GM18907 (cell line): ENCODE measurements at regions not wholly inside any gene's neighbourhood (a gene's known extent, or its start where the extent isn't known, plus 50 kb on each side); places are given as distances from the start of the nearest gene placed in this dataset.
"Not testable (repeated sequence)": the region's sequence is repeated elsewhere in the genome, so short reads cannot be mapped to it uniquely, and the experiment has no call there.

Experiments used
- ATAC-seq: cut with Tn5 transposase; IDR thresholded peaks from one replicate; pipeline ENCODE4 v1.9.1; 2021; ENCODE audit warnings: mild to moderate bottlenecking, moderate library complexity; ENCODE audit not compliant: unreplicated experiment

DNA sequence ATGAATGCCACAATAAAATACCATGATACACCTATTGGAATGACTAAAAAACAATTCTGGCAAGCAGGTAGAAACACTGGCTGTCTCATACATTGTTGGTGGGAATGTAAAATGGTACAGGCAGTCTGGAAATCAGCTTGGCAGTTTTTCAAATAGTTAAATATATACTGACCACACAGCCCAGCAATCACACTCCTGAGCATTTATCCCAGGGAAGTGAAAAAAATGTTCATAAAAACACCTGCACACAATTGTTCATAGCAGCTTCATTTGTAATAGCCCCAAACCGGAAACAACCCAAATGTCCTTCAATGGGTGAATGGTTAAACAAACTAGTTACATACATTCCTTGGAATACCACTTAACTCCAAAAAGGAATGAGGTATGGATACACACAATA is 137.2 kb downstream of the TFCP2L1 start:
- no peak for ATAC-seq

DNA sequence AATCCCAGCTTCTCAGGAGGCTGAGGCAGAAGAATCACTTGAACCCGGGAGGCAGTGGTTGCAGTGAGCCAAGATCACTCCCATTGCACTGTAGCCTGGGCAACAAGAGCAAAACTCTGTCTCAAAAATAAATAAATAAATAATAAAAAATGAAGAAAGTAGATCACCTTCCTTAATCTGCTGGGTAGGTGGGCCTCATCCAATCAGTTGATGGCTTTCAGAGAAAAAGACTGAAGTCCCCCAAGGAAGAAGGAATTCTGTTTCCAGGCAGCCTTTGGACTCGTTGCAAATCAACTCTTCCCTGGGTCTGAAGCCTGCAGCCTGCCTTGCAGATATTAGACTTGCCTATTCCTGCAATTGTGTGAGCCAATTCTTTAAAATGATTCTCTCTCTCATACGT is 136.5 kb downstream of the TFCP2L1 start:
- no peak for ATAC-seq

DNA sequence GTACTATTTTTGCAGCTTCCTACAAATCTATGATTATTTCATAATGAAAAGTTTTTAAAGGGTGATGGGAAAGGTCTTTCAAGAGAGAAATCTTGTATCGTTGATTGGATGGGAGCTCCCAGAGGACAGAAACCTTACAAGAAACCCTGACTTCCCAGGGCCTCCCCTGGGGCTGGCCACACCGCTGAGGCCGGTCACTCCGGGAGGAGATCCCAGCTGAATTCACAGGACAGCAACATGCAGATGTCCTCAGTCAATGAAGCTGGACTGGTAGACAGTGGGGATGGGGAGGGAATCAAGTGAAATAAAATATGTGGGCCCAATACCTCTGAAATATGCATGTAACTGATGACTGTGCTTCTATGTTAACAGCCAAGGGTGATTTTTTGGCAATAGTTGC is 135.6 kb downstream of the TFCP2L1 start:
- no peak for ATAC-seq

DNA sequence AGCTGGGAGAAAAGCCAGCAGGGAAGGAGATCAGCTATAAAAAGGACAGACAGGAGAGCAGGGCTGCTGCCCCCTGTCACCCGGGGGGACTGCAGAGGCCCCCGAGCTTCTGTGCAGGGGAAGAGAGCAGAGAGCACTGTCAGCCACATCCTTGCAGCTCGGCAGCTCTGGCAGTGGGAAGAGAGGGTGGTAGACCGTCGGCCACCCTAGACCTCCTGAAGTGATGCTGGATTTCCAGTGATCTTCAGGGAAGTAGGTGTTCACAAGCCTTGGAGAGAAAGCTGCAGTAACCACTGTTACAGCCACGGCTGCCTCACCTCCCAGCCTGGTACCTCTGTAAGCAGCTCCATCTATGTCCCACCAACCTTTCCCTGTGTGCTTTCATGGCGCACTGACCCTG is 134.9 kb downstream of the TFCP2L1 start:
- no peak for ATAC-seq

DNA sequence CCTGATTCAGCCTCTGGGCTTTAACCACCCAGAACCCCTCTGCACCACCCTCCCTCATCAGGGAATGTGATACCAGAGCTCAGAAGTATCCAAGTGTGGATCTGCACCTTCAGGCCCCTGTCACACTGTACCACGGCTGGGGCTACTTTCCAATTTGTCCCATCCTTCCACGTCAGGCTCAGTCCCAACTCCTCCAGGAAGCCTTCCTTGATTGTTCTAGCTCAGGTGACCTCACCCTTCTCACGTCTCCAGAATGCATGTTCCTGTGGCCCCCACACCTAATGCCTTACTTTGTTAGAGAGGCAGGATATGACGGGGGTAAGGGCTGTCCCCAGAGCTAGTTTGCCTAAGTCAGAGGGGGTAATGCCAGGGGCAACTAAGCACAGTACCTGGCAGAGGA is 134.3 kb downstream of the TFCP2L1 start:
- ATAC-seq, result no peak

DNA sequence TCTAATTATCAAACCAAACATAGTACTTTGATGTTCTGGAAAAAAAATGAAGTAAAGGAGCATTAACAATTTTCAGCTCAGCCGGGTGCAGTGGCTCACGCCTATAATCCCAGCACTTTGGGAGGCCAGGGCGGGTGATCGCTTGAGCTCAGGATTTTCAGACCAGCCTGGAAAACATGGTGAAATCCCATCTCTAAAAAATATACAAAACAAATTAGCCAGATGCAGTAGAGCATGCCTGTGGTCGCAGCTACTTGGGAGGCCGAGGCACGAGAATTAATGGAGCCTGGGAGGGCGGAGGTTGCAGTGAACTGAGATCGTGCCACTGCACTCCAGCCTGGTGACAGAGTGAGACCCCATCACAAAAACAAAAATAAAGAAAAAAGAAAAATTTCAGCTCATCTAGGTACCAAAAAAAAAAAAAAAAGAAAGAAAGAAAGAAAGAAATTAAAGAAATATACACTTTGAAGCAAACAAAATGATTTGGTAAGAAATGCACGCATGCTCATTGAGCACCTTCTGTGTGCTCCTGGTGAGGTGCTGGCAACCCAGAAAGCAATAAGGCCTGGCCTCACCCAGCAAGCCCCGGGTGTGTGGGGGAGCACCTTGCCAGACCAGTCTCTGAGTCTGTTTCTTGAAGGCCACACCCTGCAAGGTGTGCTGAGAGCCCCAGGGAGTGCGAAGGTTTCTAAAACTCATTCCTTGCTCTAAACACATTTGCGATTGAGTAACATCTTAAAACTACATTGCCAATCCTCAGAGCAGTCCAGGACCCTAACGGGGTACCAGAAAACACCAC is 133.5 kb downstream of the TFCP2L1 start:
- no peak for ATAC-seq

DNA sequence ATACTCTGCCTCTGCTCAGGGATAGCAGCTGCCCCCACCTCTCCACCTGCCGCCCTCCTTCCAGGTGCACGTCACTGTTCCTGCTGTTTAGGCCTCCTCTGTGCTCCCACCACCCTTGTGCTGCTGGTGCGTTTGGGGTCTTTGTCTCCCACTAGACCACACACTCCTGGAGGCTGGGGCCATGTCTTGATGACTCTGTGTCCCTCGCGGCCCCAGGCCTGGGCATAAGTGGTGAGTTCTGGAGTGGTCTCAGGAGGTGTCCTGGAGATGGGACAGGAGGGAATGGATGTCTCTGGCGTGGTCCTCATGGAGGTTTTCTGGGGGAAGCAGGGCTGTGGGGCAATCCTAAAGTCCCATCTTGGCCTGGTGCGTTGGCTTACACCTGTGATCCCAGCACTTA is 132.1 kb downstream of the TFCP2L1 start:
- no peak for ATAC-seq

DNA sequence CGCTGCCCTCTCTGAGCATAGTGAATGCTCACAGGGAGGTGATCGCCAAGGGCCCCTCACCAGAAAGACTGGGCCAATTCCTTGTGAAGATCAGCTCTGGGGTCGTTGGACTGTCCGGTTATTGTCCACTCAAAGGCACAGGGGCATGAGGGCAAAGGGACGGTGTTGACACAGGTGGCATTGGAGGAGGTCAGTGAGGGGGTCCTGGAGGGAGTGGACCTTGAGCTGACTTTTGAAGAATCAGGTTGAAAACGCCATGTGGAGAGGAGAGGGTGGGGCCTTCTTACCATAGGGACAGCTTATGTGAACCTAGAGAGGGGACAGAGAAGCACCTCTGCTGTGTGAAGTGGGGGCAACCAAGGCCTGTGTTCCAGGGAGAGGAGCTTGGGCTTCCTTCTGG is 131.5 kb downstream of the TFCP2L1 start:
- no peak for ATAC-seq

DNA sequence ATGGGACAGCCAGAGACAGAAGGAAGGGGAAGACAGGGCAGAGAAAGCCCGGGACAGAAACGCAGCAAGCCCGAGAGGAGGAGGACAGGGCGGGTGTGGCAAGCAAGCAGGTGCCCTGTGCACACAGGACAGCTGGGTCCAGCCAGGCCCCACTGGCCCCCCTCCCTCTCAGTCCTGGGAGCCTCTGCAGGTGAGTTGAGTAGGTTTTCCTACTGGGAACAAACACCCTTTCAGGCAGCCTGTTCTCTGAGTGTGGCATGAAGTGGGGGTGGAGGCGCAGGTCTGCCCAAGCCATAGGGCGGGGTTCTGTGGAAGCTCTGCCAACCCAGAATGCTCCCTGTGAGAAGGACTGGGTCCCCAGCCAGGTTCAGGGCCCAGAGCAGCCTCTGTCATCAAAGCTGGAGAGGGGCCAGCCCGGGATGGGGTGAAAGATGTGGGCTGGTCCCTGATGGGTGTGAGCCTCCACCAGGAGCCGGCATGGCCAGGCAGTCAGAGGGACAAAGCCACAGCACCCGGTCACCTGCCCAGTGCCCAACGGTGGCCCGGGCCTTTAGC is 129.4 kb downstream of the TFCP2L1 start:
- no peak for ATAC-seq

DNA sequence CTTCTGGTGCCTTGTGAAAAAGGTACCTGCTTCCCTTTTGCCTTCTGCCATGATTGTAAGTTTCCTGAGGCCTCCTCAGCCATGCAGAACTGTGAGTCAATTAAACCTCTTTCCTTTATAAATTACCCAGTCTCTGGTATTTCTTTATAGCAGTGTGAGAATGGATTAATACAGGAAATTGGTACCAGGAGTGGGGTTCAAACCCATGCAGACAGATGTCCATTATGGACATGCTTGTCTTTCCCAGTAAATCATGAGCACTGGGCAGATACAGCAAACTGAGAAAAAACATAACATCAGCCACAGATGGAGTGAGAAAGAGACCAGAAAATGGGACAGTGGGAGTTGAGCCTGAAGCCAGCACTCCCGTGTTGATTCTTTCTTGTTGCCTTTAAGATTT is 127.5 kb downstream of the TFCP2L1 start:
- not testable (repeated sequence) for ATAC-seq

DNA sequence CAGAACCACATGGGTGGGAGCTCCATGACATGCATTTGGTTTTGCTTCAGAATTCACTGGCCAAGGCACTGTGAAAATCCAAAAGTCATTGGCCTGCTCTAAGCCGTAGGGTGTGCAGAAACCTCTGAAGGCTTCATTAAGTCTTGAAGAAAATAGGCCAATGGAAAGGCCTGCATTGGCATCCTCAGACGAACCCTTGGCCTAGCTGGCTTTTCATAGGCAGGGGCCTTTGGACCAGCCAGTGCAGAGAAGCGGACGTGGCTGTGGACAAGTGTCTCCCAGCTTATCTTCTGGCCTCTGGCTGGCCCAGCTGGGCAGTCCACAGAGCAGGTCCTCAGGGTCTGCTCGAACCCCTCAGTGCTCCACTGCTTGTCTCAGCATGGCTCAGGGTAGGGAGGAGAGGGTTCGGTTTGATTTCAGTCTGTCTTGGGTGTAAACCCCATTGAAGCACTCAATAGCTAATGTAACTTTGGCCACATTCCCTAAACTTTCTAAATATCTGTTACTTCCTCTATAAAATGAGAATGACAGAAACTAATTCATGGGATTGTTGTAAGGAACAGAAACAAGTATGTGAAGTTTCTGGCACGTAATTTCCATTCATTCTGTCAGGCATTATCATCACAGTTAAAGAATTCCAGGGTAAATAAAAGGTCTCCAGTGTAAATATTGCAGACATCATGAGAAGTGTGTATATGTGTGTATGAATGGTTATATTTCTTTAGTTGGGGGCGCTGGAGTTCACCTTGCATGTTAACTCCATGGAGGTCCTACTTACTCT is 125.5 kb downstream of the TFCP2L1 start:
- ATAC-seq, result no peak

DNA sequence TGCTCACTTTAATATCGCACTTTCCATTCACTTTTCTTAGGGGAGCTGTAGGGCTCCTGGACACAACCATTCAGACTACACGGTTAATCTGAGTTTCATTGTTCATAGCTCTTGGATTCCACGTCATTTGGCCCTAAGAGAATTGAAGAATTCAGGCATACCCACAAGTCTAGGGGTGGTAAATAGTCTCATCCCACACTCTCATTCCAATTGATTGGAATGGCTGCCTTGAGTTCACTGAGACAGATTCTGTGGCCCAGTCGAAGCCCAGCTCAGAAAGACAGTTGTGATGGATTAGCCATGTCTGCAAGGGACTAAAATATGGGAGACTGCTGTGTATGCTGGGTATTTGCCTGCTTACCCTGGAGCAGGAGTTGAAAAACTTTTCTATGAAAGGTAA is 124.6 kb downstream of the TFCP2L1 start:
- ATAC-seq, result no peak

DNA sequence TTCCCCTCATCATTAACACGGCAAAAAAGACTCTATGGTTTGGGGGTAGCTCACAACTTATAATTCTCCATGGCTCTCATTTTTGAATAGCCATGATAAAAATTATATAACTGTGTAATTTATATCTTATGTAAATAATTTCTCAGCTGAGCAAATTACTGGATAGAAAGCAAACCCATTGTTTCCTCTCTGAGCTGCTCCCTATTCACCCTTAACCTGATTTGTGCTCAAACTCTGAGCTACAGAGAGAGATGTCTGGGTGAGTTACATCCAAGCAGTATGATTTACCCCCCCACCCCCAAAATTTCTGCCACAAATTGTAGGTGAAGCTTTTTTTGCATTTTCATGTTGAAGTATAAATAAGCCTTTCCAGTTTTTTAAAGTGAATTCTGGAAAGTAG is 123.7 kb downstream of the TFCP2L1 start:
- ATAC-seq, result no peak

DNA sequence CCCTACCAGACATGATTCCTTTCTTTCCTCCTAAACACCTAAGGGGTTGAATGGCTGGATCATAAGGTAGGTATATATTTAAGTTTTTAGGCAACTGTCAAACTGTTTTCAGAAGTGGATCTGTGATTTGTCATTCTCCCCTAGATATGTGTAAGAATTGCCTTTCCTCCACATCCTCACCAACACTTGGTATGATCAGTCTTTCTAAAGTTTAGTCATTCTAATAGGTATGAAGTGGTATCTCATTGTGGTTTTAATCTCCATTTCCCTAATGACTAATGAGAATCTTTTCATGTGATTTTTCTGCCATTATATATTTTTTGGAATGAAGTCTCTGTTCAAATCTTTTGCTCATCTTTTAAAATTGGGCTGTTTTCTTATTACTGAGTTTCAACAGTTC is 122.1 kb downstream of the TFCP2L1 start:
- ATAC-seq, result no peak

DNA sequence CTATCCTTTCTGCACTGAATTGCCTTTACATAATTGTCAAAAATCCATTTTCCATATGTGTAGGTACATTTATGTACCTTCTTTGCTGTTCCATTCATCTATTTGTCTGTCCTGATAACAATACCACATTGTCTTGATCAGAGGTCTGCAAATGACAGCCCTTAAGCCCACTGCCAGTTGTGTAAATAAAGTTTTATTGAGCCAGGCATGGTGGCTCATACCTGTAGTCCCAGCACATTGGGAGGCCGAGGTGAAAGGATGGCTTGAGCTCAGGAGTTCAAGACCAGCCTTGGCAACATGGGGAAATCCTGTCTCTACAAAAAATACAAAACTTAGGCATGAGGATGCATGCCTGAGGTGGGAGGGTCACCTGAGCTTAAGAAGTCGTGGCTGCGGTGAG is 121.0 kb downstream of the TFCP2L1 start:
- ATAC-seq, result no peak

DNA sequence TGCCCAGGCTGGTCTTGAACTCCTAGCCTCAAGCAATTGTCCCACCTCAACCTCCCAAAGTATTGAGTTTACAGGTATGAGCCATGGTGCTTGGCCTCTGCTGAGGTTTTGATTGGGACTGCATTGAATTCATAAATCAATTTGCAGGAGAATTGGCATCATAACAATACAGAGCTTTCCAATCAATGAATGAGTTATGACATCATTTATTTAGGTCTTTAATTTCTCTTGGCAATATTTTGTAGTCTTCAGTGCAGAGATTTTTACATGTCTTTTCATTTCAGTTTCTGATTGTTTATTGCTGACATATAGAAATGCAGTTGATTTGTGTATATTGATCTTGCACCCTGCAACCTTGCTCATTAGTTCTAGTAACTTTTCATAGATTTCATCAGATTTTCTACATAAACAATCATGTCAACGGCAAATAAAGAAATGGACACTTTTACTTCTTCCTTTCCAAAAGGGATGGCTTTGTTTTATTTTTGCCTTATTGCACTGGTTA is 119.9 kb downstream of the TFCP2L1 start:
- no peak for ATAC-seq
